Osteocyte (in vitro differentiated cells): ENCODE measurements at regions not wholly inside any gene's neighbourhood (a gene's known extent, or its start where the extent isn't known, plus 50 kb on each side); places are given as distances from the start of the nearest gene placed in this dataset.

Experiments used
- DNase-seq: peaks from one replicate; pipeline ENCODE4 v3.0.0; 2021; ENCODE audit warnings: mixed read lengths; ENCODE audit not compliant: unreplicated experiment; ENCODE audit errors: extremely low spot score
- H3K27ac Mint-ChIP-seq: one replicate; pipeline ENCODE4 v1.8.0; 2021; ENCODE audit warnings: mild to moderate bottlenecking, mixed read lengths; ENCODE audit not compliant: unreplicated experiment
- H3K27me3 Mint-ChIP-seq: one replicate; pipeline ENCODE4 v1.8.0; 2021; ENCODE audit warnings: mixed read lengths; ENCODE audit not compliant: unreplicated experiment
- H3K36me3 Mint-ChIP-seq: one replicate; pipeline ENCODE4 v1.8.0; 2021; ENCODE audit warnings: mixed read lengths; ENCODE audit not compliant: unreplicated experiment
- H3K4me1 Mint-ChIP-seq: one replicate; pipeline ENCODE4 v1.8.0; 2021; ENCODE audit warnings: mixed read lengths; ENCODE audit not compliant: unreplicated experiment
- H3K4me3 Mint-ChIP-seq: one replicate; pipeline ENCODE4 v1.8.0; 2021; ENCODE audit warnings: mild to moderate bottlenecking, moderate library complexity, mixed read lengths; ENCODE audit not compliant: unreplicated experiment
- H3K9me3 Mint-ChIP-seq: one replicate; pipeline ENCODE4 v1.8.0; 2021; ENCODE audit warnings: mixed read lengths; ENCODE audit not compliant: unreplicated experiment
- CTCF ChIP-seq: fragments of 200-600 bp; sonication (generic); IDR thresholded peaks from 2 replicates; pipeline ENCODE4 v1.5.0; 2021; ENCODE audit warnings: antibody characterized with exemption, mild to moderate bottlenecking, moderate library complexity

- H3K4me3 Mint-ChIP-seq = no peak overlapping the region
- no peak overlapping the region for H3K27ac Mint-ChIP-seq
- no peaks in the 10 kb centered on the region for H3K36me3 Mint-ChIP-seq
- no peaks in the 10 kb centered on the region for H3K9me3 Mint-ChIP-seq
- TF ChIP-seq CTCF = no peak
- peaks cover 6% of the 10 kb centered on the region for H3K4me1 Mint-ChIP-seq
- no peak for DNase-seq
- no peaks in the 10 kb centered on the region for H3K27me3 Mint-ChIP-seq
These were observed 134.8 kb upstream of the LDB2 start for GRCh38 chr4:17033025-17033767.

GRCh38 chr4:17030543-17030942 lies 132.1 kb upstream of the LDB2 start:
- H3K4me1 Mint-ChIP-seq = peaks cover 12% of the 10 kb centered on the region
- H3K36me3 Mint-ChIP-seq = no peaks in the 10 kb centered on the region
- no peak for TF ChIP-seq CTCF
- H3K27ac Mint-ChIP-seq = peak overlapping the region; percentile 11
- H3K4me3 Mint-ChIP-seq = no peak overlapping the region
- H3K27me3 Mint-ChIP-seq = no peaks in the 10 kb centered on the region
- no peak for DNase-seq
- no peaks in the 10 kb centered on the region for H3K9me3 Mint-ChIP-seq

- Mint-ChIP-seq H3K36me3 (no peaks in the 10 kb centered on the region), H3K4me3 (no peak overlapping the region), H3K9me3 (no peaks in the 10 kb centered on the region), H3K27me3 (no peaks in the 10 kb centered on the region), H3K4me1 (peaks cover 12% of the 10 kb centered on the region), H3K27ac (no peak overlapping the region)
- DNase-seq = no peak
- TF ChIP-seq CTCF = no peak
These were observed 131.5 kb upstream of the LDB2 start for GRCh38 chr4:17029964-17030363.

GRCh38 chr4:17029432-17029831 lies 131.0 kb upstream of the LDB2 start:
- TF ChIP-seq CTCF = no peak
- Mint-ChIP-seq H3K9me3 (no peaks in the 10 kb centered on the region), H3K27me3 (no peaks in the 10 kb centered on the region), H3K4me3 (no peak overlapping the region), H3K27ac (no peak overlapping the region), H3K36me3 (no peaks in the 10 kb centered on the region), H3K4me1 (peaks cover 12% of the 10 kb centered on the region)
- no peak for DNase-seq

GRCh38 chr4:17027495-17027894 lies 129.1 kb upstream of the LDB2 start:
- Mint-ChIP-seq H3K4me3 (no peak overlapping the region), H3K27me3 (no peaks in the 10 kb centered on the region), H3K27ac (peak overlapping the region; percentile 42), H3K4me1 (peaks cover 12% of the 10 kb centered on the region), H3K9me3 (no peaks in the 10 kb centered on the region), H3K36me3 (no peaks in the 10 kb centered on the region)
- no peak for TF ChIP-seq CTCF
- DNase-seq = no peak
